CD1c-positive myeloid dendritic cell (primary cell): ENCODE measurements at regions not wholly inside any gene's neighbourhood (a gene's known extent, or its start where the extent isn't known, plus 50 kb on each side); places are given as distances from the start of the nearest gene placed in this dataset.
"Not testable (repeated sequence)": the region's sequence is repeated elsewhere in the genome, so short reads cannot be mapped to it uniquely, and the experiment has no call there.

Experiments used
- DNase-seq: peaks from one replicate; pipeline ENCODE4 v3.0.0-alpha.2; 2016; ENCODE audit errors: extremely low spot score

DNA sequence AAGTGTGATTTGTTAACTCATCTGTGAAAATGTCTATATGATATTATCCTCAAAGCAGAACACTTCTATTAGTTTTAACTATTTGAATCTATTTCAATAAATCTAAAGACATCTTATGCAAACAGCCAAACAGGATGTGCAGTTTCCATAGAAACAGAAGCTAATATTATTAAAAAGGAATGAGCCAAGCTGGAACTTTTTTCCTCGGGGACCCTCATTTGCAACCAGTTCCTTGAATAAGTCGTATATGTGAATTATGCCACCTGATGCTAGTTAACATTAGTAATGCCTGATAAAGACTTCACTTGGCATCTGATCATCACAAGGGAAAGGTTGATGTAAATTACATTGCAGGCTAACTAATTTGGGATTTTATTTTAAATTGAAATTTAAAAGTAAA lies 216.9 kb upstream of the SMLR1 start:
- DNase-seq = no peak

- DNase-seq = no peak
These were observed 215.8 kb upstream of the SMLR1 start for GRCh38 chr6:130611366-130611765.

DNA sequence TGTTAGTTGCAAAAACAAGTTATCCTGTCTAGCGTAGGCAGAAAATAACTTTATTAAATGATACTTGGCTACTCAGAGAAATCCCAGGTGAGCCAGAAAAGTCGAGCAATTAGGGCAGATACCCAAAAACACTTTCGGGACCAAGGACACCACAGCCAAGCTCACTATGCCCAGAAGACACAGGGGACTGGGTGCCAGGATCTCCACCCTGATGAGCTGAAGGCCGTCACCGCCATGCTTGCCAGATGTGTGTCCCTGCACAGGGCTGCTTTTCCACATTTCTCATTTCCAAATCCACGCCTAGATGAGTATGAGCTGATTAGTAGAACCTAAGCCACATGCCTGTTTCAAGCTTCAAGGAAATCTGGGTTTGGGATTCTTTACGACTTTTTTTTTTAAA lies 214.0 kb upstream of the SMLR1 start:
- no peak for DNase-seq

DNA sequence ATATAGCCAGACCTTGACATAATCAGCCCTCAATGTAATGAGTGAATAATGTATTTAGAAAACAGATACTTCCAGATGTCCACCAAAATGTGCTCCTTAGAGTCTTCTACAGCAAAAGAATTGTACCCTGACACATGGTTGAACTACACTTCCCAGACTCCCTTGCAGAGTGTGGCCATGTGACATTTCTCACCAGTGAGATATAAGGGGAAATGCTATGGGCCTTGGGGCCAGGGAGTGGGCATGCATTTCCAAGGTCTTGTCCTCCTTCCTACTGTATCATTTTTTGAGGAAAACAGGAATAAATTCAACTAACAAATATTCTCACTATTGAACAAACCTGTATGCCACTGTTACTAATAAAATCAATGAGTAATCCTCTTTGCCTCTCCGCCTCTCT lies 211.4 kb upstream of the SMLR1 start:
- DNase-seq = no peak

GRCh38 chr6:130617658-130618057 lies 209.5 kb upstream of the SMLR1 start:
- DNase-seq = no peak

- DNase-seq = not testable (repeated sequence)
These were observed 208.4 kb upstream of the SMLR1 start for GRCh38 chr6:130618806-130619205.

GRCh38 chr6:130620338-130620781 lies 206.8 kb upstream of the SMLR1 start:
- no peak for DNase-seq

GRCh38 chr6:130622142-130622541 lies 205.1 kb upstream of the SMLR1 start:
- no peak for DNase-seq

DNA sequence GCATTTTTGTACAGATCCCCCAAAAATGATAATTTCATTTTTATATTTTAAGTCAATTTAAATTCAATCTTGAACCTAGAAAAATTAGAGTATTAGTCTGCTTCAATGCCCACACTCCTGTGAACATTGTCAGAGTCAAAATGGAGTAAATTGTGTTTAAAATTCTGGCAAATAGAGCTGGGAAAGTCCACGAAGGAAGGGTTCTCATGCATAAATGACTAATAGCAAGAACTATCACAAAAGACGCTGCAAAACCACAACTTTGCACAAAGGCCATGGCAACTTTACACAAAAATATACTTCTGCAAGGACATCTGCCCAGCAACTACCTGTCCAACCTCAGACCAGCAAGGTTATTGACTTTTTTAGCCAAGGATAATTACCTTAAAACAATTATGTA lies 203.2 kb upstream of the SMLR1 start:
- no peak for DNase-seq

GRCh38 chr6:130625825-130626527 lies 201.2 kb upstream of the SMLR1 start:
- no peak for DNase-seq

DNA sequence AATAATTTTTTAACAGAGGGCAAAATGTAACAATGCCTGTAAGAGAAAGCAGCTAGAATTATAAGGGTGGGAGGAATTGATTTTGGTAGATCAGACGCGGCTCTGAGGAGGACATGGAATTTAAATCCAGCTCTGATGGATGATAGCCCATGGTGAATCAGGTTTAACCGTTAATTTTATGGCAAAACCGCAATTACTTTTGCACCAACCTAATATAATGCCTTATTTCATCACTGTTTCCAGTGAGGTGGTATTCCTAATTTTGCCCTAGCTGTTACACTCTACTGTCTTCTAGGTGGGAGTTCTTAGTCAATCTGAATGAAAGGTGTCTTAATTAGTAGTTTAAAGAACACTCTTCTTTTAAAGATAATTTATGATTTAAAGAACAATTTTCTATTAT lies 198.3 kb upstream of the SMLR1 start:
- DNase-seq = no peak

DNA sequence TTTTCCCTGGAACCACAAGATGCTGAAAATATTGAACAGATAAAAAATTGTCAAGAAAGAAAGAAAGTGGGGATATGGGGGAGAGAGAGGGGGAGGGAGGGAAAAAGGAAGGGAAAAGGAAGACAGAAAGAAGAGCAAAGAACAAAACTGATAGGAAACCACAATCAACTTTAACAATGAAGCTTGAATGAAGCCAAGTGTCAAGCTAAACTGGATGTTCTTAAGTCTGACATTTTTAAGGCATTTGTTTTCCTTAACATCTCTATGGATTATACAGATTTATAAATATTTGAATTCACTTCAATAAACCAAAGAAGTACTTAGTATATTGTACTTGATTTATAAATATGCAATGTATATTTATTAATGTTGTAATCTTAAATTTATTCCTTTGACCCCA lies 197.6 kb upstream of the SMLR1 start:
- no peak for DNase-seq

GRCh38 chr6:130632277-130632676 lies 194.9 kb upstream of the SMLR1 start:
- no peak for DNase-seq

DNA sequence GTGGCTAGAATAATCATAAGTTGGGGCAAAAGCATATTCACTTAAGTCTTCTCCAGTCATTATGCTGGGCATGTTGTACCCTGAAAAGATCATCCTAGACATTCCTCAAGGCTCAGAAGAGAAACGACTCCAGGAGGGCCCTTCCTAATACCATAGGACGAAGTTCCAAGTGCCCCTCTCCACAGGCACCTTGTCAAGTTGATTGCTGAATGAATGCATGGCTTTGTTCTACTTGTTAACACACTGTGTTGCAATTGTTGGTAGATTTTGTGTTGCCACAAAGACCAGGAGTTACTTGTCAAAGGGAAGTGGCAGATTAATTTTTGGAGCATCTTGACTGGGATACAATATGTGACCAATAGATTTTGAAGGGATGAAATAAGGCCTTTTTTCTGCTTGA lies 194.3 kb upstream of the SMLR1 start:
- no peak for DNase-seq

DNA sequence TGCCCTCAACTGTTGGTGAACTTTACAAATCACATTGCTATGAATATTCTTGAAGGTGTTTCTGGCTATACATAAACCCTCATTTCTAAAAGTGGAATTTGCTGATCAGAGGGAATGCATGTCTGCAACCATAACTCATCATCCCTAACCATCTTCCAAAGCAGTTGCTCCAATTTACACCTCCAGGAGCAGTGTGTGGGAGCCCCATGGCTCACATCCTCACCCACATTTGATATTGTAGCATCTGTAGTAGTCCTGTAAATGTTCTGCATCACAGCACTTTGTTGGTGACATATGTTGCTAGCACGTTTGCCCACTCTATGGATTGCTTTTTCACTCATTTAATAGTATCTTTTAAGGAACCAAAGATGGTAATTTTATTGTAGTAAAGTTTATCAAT lies 183.8 kb upstream of the SMLR1 start:
- DNase-seq = no peak

DNA sequence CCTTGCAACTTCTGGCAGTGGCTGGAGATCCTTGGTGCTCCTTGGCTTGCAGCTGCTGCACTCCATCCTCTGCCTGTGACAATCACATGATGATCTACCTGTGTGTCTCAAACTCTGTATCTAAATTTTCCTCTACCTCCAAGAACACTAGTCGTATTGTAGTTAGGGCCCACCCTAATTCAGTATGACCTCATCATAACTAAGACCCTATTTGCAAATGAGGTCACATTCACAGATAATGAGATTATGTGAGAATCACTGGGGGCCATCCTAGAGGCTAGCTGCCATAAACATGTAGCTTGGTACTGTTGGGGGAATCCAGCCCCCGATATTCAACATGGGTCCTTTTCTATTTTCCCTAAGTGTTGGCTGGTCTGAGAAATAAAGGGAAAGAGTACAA lies 183.0 kb upstream of the SMLR1 start:
- no peak for DNase-seq

- DNase-seq = not testable (repeated sequence)
These were observed 182.4 kb upstream of the SMLR1 start for GRCh38 chr6:130644769-130645168.

DNA sequence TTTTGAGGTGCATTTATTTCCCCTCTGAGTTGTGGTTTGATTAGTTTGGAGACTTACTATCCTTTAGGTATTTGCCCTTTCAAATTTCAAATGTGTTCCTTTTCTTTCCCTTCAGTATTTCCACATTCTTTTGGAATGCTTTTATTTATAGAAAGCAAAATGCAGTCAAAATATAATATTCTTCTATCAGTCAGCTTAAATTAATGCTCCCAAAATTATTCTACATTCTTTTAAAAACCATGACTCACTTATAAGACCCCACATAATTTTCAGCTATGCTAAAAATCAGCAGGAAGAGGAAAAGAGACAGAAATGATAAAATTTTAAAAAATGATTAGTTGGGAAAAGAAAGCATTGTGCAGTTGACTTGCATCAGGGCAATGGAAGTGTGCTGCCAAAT lies 180.0 kb upstream of the SMLR1 start:
- DNase-seq = no peak

- no peak for DNase-seq
These were observed 171.6 kb upstream of the SMLR1 start for GRCh38 chr6:130655586-130655985.

DNA sequence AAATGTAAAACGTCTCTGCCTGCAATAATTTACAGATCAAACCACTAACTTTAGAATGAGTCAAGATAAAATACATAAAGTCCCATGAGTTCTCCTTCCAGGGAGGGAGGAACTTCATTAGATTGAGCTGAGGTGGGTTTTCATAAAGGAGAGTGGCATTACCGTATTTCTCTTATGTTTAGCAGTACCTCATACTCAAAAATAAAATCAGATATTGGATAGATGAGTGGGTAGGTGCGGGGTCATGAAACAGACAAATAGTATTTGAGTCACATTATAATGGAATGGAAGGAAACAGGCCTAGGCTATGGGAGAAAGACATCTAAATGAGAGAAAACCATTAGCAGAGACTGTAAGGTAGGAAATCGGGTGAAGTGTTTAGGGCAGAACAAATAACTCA lies 166.1 kb upstream of the SMLR1 start:
- DNase-seq = no peak

DNA sequence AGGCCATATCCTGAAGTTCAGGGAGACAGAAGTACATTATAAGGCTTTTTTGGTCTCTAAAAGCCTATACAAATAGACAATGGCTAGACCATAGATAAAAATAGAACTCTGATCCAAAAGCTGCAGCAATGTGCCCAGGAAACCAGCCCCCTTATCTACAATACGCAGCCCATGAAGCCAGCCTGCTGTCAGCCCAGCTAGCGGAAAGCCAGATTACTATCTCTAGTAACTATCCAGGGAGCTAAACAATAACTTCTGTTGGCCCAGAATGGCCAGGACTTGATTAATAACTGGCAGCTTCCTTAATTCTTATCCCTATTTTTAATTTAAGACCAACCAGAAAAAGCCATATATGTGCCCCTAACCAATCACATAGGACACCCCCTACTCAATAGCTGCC lies 160.4 kb upstream of the SMLR1 start:
- DNase-seq = no peak

GRCh38 chr6:130670142-130670541 lies 157.1 kb upstream of the SMLR1 start:
- DNase-seq = no peak

- no peak for DNase-seq
These were observed 156.1 kb upstream of the SMLR1 start for GRCh38 chr6:130671119-130671518.

DNA sequence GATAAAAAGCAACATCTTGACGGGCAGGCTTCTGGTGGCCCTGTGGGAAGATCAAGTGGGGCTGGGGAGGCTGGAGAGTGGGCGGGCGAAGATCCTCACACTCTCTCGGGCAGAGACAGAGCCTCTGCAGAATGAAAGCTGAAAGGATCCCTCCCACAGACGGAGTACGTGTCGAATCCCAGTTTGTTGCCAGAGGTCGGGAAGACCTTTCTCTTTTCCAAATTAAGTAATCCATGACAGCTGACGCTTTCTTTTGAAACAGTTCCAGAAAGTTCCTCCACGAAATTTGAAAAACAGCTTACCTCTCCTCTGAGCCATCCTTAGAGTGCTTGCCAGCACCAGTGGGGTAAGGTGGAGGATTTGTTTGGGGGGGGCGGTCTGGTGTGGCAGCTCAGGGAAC lies 155.6 kb upstream of the SMLR1 start:
- DNase-seq = no peak
